ENCODE measurements at regions not wholly inside any gene's neighbourhood (a gene's known extent, or its start where the extent isn't known, plus 50 kb on each side); places are given as distances from the start of the nearest gene placed in this dataset.

- Mint-ChIP-seq H3K36me3 (peaks cover 3% of the 10 kb centered on the region; the same call in 1 of the 2 replicates), H3K4me1 (no peaks in the 10 kb centered on the region), H3K9me3 (peaks cover 40% of the 10 kb centered on the region), H3K27ac (no peak overlapping the region), H3K27me3 (ENCODE audit: low read depth) (no peaks in the 10 kb centered on the region), H3K4me3 (no peak overlapping the region)
- DNase-seq (ENCODE audit: low spot score) (no peak), ATAC-seq (no peak)
- TF ChIP-seq ZNF281 (CRISPR knock-in tag; IDR thresholded peaks at IDR 0.05): no peak
- TF ChIP-seq NR2C2 (CRISPR knock-in tag; IDR thresholded peaks at IDR 0.05): no peak
- no peak for TF ChIP-seq ZNF416 (CRISPR knock-in tag; IDR thresholded peaks at IDR 0.05)
- no peak for TF ChIP-seq ZNF396 (CRISPR knock-in tag; IDR thresholded peaks at IDR 0.05; ENCODE audit: borderline replicate concordance)
- TF ChIP-seq GABPB1 (CRISPR knock-in tag; IDR thresholded peaks at IDR 0.05): no peak
- TF ChIP-seq ZNF263 (CRISPR knock-in tag; IDR thresholded peaks at IDR 0.05; ENCODE audit: low read depth): no peak
- CTCF ChIA-PET: no interaction called here
- POLR2A ChIA-PET: no interaction called here
Observed at GRCh38 chr14:80323038-80323665, 111.8 kb upstream of the DIO2 start.

- H3K36me3 Mint-ChIP-seq: peaks cover 3% of the 10 kb centered on the region; the same call in 1 of the 2 replicates
- DNase-seq (ENCODE audit: low spot score) (no peak), ATAC-seq (no peak)
- no peak overlapping the region for H3K27ac Mint-ChIP-seq
- H3K9me3 Mint-ChIP-seq: peaks cover 57% of the 10 kb centered on the region
- no peaks in the 10 kb centered on the region for H3K27me3 Mint-ChIP-seq (ENCODE audit: low read depth)
- H3K4me3 Mint-ChIP-seq: no peak overlapping the region
- ChIA-PET POLR2A (interaction anchor here (0.5 kb wide), 1 partner anchor 987 kb away, joined by 3 read pairs; no protein-coding TSS in a partner anchor), CTCF (no interaction called here)
- no peak for TF ChIP-seq CTCF (IDR thresholded peaks at IDR 0.05)
- no peak for TF ChIP-seq NR3C1 (CRISPR knock-in tag; conservative IDR thresholded peaks at IDR 0.05; ENCODE audit: low read depth)
- H3K4me1 Mint-ChIP-seq: peaks cover 5% of the 10 kb centered on the region
Observed at GRCh38 chr14:80316441-80316840, 105.1 kb upstream of the DIO2 start.

GRCh38 chr14:80315681-80316080 is 104.4 kb upstream of the DIO2 start:
- DNase-seq (ENCODE audit: low spot score): no peak
- Mint-ChIP-seq H3K9me3 (peaks cover 51% of the 10 kb centered on the region), H3K27me3 (ENCODE audit: low read depth) (no peaks in the 10 kb centered on the region), H3K27ac (no peak overlapping the region), H3K4me3 (no peak overlapping the region), H3K36me3 (peaks cover 3% of the 10 kb centered on the region; the same call in 1 of the 2 replicates), H3K4me1 (peaks cover 5% of the 10 kb centered on the region)
- CTCF ChIA-PET: no interaction called here
- ATAC-seq: no peak
- POLR2A ChIA-PET: no interaction called here
- no peak for TF ChIP-seq ZSCAN18 (CRISPR knock-in tag; IDR thresholded peaks at IDR 0.05)
- TF ChIP-seq ZBTB43 (CRISPR knock-in tag; IDR thresholded peaks at IDR 0.05): no peak
- no peak for TF ChIP-seq NR1H2 (CRISPR knock-in tag; IDR thresholded peaks at IDR 0.05)
- no peak for TF ChIP-seq ATF6 (CRISPR knock-in tag; IDR thresholded peaks at IDR 0.05)
- no peak for TF ChIP-seq CREM (CRISPR knock-in tag; IDR thresholded peaks at IDR 0.05)
- no peak for TF ChIP-seq ETV6 (CRISPR knock-in tag; IDR thresholded peaks at IDR 0.05)
- TF ChIP-seq FOXP1 (CRISPR knock-in tag; IDR thresholded peaks at IDR 0.05; ENCODE audit: borderline replicate concordance): no peak
- no peak for TF ChIP-seq E2F1 (CRISPR knock-in tag; IDR thresholded peaks at IDR 0.05)
- TF ChIP-seq ATF3 (CRISPR knock-in tag; conservative IDR thresholded peaks at IDR 0.05): no peak
